Right atrium auricular region (tissue), 2 donors: ENCODE measurements at regions not wholly inside any gene's neighbourhood (a gene's known extent, or its start where the extent isn't known, plus 50 kb on each side); places are given as distances from the start of the nearest gene placed in this dataset.

Experiments
- DNase-seq: peaks from one replicate; pipeline ENCODE4 v3.0.0-alpha.2; 2019; ENCODE audit warnings: low spot score
- H3K27ac ChIP-seq, 2 donors: fragments of 200-600 bp; sonication (generic); 1 replicate in 1 of 2; 2 replicates in 1 of 2; pipeline ENCODE4 v1.5.1; 2016 to 2019
- H3K27me3 ChIP-seq, 2 donors: fragments of 200-600 bp; sonication (generic); one replicate each; pipeline versions ENCODE4 v1.5.1 to v1.6.0; 2017 to 2019
- H3K36me3 ChIP-seq: fragments of 200-600 bp; sonication (generic); one replicate; pipeline ENCODE4 v1.5.1; 2016
- H3K4me1 ChIP-seq, 2 donors: fragments of 200-600 bp; sonication (generic); one replicate each; pipeline versions ENCODE4 v1.5.1 to v1.6.0; 2017 to 2019
- H3K4me3 ChIP-seq, 2 donors: fragments of 200-600 bp; sonication (generic); 1 replicate in 1 of 2; 2 replicates in 1 of 2; pipeline ENCODE4 v1.5.1; 2017 to 2019; ENCODE audit warnings: mild to moderate bottlenecking in 1 of 2, moderate library complexity in 1 of 2
- H3K9me3 ChIP-seq, 2 donors: fragments of 200-600 bp; sonication (generic); one replicate each; pipeline ENCODE4 v1.5.1; 2019
- TF ChIP-seq, protein P1 (sequence below), 2 donors: fragments of 200-600 bp; sonication (generic); IDR thresholded peaks; one replicate each; pipeline ENCODE4 v1.5.1; 2019; ENCODE audit warnings: antibody characterized with exemption in 2 of 2

DNA sequence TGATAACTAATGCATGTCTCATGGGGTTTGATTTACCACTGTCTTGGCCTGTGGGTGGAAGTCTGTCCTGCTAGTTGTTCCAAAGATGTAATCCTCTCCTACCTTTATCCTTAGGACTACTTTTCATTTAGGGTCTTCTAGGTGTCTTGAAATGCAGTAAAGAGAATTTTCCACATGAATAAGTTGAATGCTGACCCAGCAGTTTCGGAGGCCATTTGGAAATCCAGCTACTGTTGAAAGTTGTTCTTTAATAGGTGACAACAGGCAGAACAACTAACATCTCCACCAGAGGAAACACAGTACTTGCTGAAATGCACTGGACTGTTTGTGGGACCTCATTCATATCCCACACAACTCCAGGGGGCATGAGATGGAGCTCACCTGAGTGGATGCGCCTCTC, 478.1 kb downstream of the BTBD3 start:
- TF ChIP-seq, protein P1, sequence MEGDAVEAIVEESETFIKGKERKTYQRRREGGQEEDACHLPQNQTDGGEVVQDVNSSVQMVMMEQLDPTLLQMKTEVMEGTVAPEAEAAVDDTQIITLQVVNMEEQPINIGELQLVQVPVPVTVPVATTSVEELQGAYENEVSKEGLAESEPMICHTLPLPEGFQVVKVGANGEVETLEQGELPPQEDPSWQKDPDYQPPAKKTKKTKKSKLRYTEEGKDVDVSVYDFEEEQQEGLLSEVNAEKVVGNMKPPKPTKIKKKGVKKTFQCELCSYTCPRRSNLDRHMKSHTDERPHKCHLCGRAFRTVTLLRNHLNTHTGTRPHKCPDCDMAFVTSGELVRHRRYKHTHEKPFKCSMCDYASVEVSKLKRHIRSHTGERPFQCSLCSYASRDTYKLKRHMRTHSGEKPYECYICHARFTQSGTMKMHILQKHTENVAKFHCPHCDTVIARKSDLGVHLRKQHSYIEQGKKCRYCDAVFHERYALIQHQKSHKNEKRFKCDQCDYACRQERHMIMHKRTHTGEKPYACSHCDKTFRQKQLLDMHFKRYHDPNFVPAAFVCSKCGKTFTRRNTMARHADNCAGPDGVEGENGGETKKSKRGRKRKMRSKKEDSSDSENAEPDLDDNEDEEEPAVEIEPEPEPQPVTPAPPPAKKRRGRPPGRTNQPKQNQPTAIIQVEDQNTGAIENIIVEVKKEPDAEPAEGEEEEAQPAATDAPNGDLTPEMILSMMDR (IDR thresholded peaks at IDR 0.05): no peak

DNA sequence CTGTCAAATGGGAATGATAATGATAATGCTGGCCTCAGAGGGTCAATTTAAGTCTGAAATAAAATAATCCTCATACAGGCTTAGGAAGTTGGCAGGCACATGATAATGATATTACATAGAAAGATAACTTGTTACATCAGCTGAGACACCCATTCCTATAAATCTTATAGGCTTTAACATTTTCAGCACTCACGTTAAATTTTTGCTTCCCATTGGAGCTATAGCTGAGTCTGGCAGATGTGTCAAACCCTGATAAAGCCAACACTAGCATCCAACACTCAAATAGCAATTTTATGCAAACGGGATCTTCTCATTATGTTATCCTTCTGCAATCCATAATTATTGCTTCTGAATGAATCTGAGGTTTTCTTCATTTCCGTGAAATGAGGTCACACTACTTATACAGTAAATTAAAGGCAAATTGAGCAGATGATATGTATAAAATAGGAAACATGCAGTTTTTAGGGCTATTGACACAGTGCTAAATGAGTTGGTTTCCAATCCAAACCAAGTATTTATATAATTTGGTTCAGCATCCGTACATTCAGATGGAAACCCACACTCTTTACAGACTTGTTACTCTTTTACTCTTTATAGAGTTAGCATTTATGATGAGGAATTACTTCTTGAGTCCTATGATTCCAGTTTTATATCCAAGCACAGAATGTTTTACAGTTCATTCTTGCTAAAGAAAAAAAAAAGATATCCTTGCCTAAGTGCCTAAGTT, 481.6 kb downstream of the BTBD3 start:
- TF ChIP-seq, protein P1 (IDR thresholded peaks at IDR 0.05): no peak
- H3K27ac ChIP-seq: no peak overlapping the region
- no peak for DNase-seq
- no peaks in the 10 kb centered on the region for H3K36me3 ChIP-seq
- H3K27me3 ChIP-seq: no peaks in the 10 kb centered on the region
- no peak overlapping the region for H3K4me3 ChIP-seq
- no peaks in the 10 kb centered on the region for H3K4me1 ChIP-seq
- no peaks in the 10 kb centered on the region for H3K9me3 ChIP-seq

More for the DNA sequence above, 478.1 kb downstream of the BTBD3 start:
- Histone ChIP-seq H3K27me3 (no peaks in the 10 kb centered on the region), H3K4me3 (no peak overlapping the region), H3K9me3 (no peaks in the 10 kb centered on the region), H3K36me3 (no peaks in the 10 kb centered on the region), H3K4me1 (no peaks in the 10 kb centered on the region), H3K27ac (no peak overlapping the region)
- DNase-seq: no peak

DNA sequence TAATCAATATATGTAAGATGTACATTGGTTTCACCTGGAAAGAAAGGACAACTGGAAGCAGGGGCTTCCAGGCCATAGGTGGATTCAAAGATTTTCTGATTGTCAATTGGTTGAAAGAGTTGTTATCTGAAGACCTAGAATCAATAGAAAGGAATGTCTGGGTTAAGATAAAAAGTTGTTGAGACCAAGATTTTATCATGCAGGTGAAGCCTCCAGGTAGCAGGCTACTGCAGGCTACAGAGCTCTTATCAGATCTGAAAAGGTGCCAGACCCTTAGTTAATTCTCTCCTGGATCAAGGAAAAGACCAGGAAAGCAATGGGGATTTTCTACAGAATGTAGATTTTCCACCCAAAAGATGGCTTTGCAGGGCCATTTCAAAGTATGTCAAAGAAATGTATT, 487.2 kb downstream of the BTBD3 start:
- DNase-seq: no peak
- Histone ChIP-seq H3K27me3 (no peaks in the 10 kb centered on the region), H3K4me3 (no peak overlapping the region), H3K27ac (no peak overlapping the region), H3K36me3 (no peaks in the 10 kb centered on the region), H3K9me3 (peaks cover 0 to 28% of the 10 kb centered on the region in 2 donors), H3K4me1 (no peaks in the 10 kb centered on the region)
- TF ChIP-seq, protein P1 (IDR thresholded peaks at IDR 0.05): no peak

DNA sequence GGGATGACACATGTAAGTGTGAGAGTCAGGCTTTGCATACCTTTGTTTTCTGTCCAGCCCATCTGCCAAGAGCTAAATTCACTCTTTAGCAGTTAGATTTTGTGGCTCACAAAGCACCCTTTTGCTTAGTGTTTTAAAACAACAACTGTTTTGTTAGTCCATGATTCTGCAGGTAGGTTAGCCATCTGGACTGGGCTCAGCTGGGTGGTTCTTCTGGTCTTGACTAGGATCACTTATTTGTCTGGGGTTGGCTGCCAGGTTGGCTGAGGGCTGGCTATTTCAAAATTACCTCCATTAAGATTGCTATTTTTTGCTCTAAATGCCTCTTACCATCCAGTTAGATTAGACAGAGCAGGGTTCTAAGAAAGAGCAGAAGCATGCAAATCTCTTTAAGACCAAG, 489.3 kb downstream of the BTBD3 start:
- H3K4me1 ChIP-seq: no peaks in the 10 kb centered on the region
- H3K27ac ChIP-seq: no peak overlapping the region
- H3K36me3 ChIP-seq: no peaks in the 10 kb centered on the region
- TF ChIP-seq, protein P1 (IDR thresholded peaks at IDR 0.05): no peak
- no peak overlapping the region for H3K4me3 ChIP-seq
- peaks cover 0 to 28% of the 10 kb centered on the region in 2 donors for H3K9me3 ChIP-seq
- DNase-seq: no peak
- H3K27me3 ChIP-seq: no peaks in the 10 kb centered on the region

DNA sequence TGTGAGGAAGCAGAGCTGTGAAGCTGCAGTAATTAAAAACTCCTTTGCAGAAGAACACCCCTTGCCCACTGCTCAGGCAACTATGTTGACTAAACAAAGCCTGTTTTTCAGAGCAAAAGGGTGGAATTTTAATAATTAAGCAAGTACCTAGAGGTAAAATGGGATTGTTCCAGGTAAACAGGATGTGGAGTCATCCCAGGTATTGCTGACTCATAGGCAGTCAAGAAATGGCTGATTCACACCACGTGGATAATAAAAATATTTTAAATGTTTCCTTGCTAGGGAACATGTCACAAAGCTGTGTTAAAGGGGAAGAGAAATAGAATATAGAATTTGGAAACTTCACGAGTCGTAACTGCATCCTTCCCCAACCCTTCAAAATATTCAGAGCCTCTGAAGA, 491.8 kb downstream of the BTBD3 start:
- Histone ChIP-seq H3K4me1 (no peaks in the 10 kb centered on the region), H3K9me3 (peaks cover 0 to 28% of the 10 kb centered on the region in 2 donors), H3K4me3 (no peak overlapping the region), H3K36me3 (no peaks in the 10 kb centered on the region), H3K27ac (no peak overlapping the region), H3K27me3 (no peaks in the 10 kb centered on the region)
- DNase-seq: no peak
- TF ChIP-seq, protein P1 (IDR thresholded peaks at IDR 0.05): no peak

DNA sequence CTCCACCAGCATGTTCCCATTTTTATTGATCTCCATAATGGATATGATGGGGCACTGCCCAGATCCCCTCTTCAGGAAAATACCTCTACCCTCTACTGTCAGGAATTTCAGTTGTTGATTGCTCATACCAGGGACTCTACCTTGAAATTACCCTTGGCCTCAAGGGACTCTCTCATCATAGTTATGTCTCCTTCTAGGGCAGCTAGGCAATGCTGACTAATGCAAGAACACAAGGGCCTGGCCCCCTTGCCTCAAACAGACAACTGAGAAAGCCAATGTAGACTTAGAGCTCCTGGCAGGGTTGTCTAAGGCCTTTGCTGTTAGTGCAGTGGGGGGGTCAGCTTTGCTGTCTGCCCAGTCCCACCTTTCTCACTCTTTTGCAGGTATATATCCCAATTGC, 493.1 kb downstream of the BTBD3 start:
- Histone ChIP-seq H3K4me3 (no peak overlapping the region), H3K4me1 (no peaks in the 10 kb centered on the region), H3K27ac (no peak overlapping the region), H3K9me3 (peaks cover 0 to 28% of the 10 kb centered on the region in 2 donors), H3K36me3 (no peaks in the 10 kb centered on the region), H3K27me3 (no peaks in the 10 kb centered on the region)
- TF ChIP-seq, protein P1 (IDR thresholded peaks at IDR 0.05): no peak
- DNase-seq: no peak
